Nephron progenitor cell (in vitro differentiated cells): ENCODE measurements at regions not wholly inside any gene's neighbourhood (a gene's known extent, or its start where the extent isn't known, plus 50 kb on each side); places are given as distances from the start of the nearest gene placed in this dataset.

Experiments
- DNase-seq: peaks from one replicate; pipeline ENCODE4 v3.0.0; 2021
- H3K27ac Mint-ChIP-seq: 2 replicates; pipeline ENCODE4 v1.8.0; 2021; ENCODE audit warnings: mild to moderate bottlenecking, moderate library complexity, mixed read lengths
- H3K27me3 Mint-ChIP-seq: 2 replicates; pipeline ENCODE4 v1.8.0; 2021; ENCODE audit warnings: mild to moderate bottlenecking, low read depth, mixed read lengths; ENCODE audit not compliant: poor library complexity
- H3K36me3 Mint-ChIP-seq: 2 replicates; pipeline ENCODE4 v1.8.0; 2021; ENCODE audit warnings: low read depth, mixed read lengths
- H3K4me1 Mint-ChIP-seq: 2 replicates; pipeline ENCODE4 v1.8.0; 2021; ENCODE audit warnings: mixed read lengths
- H3K4me3 Mint-ChIP-seq: 2 replicates; pipeline ENCODE4 v1.8.0; 2021; ENCODE audit warnings: mild to moderate bottlenecking, moderate library complexity, mixed read lengths
- H3K9me3 Mint-ChIP-seq: 2 replicates; pipeline ENCODE4 v1.8.0; 2021; ENCODE audit warnings: mild to moderate bottlenecking, moderate library complexity, mixed read lengths
- TF ChIP-seq, protein P1 (sequence below): fragments of 200-600 bp; sonication (generic); IDR thresholded peaks from 2 replicates; pipeline ENCODE4 v1.5.0; 2021; ENCODE audit warnings: antibody characterized with exemption

DNA sequence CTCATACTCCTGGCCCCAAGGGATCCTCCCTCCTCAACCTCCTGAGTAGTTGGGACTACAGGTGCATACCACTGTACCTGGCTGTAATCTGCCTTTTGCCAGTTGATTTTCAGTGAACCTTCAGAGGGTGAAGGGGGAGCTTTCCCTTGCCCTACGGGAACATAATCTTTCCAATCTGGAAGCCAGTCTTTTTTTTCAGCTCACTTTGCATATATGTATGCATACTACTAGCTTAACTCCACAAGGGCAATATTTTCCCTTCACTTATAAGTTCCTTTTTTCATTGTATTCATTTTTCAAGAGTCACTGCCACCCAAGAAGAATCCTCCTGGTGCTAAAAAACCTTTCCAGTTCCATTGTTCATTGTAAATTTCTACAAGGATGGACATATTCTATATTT lies 53.4 kb upstream of the GCM1 start:
- H3K27ac Mint-ChIP-seq, result no peak overlapping the region
- TF ChIP-seq, protein P1, sequence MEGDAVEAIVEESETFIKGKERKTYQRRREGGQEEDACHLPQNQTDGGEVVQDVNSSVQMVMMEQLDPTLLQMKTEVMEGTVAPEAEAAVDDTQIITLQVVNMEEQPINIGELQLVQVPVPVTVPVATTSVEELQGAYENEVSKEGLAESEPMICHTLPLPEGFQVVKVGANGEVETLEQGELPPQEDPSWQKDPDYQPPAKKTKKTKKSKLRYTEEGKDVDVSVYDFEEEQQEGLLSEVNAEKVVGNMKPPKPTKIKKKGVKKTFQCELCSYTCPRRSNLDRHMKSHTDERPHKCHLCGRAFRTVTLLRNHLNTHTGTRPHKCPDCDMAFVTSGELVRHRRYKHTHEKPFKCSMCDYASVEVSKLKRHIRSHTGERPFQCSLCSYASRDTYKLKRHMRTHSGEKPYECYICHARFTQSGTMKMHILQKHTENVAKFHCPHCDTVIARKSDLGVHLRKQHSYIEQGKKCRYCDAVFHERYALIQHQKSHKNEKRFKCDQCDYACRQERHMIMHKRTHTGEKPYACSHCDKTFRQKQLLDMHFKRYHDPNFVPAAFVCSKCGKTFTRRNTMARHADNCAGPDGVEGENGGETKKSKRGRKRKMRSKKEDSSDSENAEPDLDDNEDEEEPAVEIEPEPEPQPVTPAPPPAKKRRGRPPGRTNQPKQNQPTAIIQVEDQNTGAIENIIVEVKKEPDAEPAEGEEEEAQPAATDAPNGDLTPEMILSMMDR, result no peak
- no peaks in the 10 kb centered on the region for H3K36me3 Mint-ChIP-seq
- H3K27me3 Mint-ChIP-seq, result peaks cover 19% of the 10 kb centered on the region
- no peak overlapping the region for H3K4me3 Mint-ChIP-seq
- H3K9me3 Mint-ChIP-seq, result no peaks in the 10 kb centered on the region
- DNase-seq, result no peak
- H3K4me1 Mint-ChIP-seq, result no peaks in the 10 kb centered on the region

DNA sequence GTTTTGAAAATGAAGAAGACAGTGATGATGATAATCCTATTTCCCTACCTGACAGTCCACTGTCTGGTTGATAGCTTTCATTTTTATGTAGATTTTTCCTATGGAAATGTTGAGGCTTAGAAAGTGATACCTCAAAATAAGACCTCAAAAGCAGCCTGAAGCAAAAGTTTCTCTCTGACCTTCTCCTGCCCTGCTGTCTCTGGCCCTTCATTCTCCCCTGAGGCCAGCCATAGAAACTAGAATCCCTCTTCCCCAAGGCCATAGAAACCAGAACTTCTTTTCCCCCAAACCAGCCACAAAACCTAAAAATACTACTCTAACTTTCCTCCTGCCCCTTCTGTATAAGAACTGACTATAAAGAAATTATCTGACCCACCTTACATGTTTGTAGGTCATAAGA lies 52.6 kb upstream of the GCM1 start:
- Mint-ChIP-seq H3K27me3 (peaks cover 14% of the 10 kb centered on the region), H3K4me1 (no peaks in the 10 kb centered on the region), H3K36me3 (no peaks in the 10 kb centered on the region), H3K9me3 (no peaks in the 10 kb centered on the region), H3K27ac (peak overlapping the region; percentile 17), H3K4me3 (no peak overlapping the region)
- TF ChIP-seq, protein P1, result no peak
- no peak for DNase-seq

DNA sequence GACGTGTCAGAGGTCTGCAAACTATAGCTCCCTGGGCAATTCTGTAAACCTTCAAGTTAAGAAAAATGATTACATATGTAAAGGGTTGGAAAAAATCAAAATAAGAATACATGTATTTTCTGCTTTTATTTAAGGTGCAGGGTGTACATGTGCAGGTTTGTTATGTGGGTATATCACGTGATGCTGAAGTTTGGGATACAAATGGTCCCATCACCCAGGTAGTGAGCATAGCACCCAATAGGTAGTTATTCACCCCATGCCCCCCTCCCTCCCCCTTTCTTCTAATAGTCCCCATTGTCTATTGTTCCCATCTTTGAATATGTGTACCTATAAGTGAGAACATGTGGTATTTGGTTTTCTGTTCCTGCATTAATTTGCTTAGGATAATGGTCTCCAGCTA lies 51.1 kb upstream of the GCM1 start:
- peaks cover 5% of the 10 kb centered on the region for H3K27me3 Mint-ChIP-seq

DNA sequence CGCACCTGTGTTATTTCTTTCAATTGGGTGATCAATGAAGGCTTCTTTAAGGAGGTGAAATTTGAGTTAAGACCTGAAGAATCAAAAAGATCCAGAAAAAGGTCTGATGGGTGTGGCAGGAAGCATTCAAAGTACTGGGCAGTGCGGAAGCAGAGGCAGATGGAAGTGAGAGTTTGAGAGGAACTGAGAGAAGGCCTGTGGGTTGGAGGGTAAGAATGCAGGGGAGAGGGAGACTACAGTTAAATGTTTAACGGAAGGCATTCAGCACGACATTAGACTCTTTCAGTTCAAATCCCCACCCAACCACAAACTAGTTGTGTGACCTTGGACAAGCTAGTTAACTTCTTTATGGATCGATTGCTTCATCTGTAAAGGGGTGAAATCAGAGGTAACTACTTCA lies 50.5 kb upstream of the GCM1 start:
- Mint-ChIP-seq H3K27me3 (peaks cover 4% of the 10 kb centered on the region), H3K9me3 (no peaks in the 10 kb centered on the region), H3K36me3 (no peaks in the 10 kb centered on the region), H3K4me1 (no peaks in the 10 kb centered on the region), H3K27ac (no peak overlapping the region), H3K4me3 (no peak overlapping the region)
- TF ChIP-seq, protein P1, result no peak
- no peak for DNase-seq

More for the DNA sequence above, 51.1 kb upstream of the GCM1 start:
- TF ChIP-seq, protein P1, result no peak
- H3K27ac Mint-ChIP-seq, result no peak overlapping the region
- H3K36me3 Mint-ChIP-seq, result no peaks in the 10 kb centered on the region
- H3K4me1 Mint-ChIP-seq, result no peaks in the 10 kb centered on the region
- no peak overlapping the region for H3K4me3 Mint-ChIP-seq
- no peak for DNase-seq
- no peaks in the 10 kb centered on the region for H3K9me3 Mint-ChIP-seq
